Muscle layer of colon (tissue), 2 donors: ENCODE measurements at regions not wholly inside any gene's neighbourhood (a gene's known extent, or its start where the extent isn't known, plus 50 kb on each side); places are given as distances from the start of the nearest gene placed in this dataset.

Experiments
- H3K27ac ChIP-seq: one replicate; pipeline ENCODE4 v1.7.0; 2013; ENCODE audit warnings: low read depth, mild to moderate bottlenecking, low read length, moderate library complexity
- H3K27me3 ChIP-seq, 2 donors: one replicate each; pipeline ENCODE4 v1.7.0; 2013; ENCODE audit warnings: low read length in 2 of 2, mild to moderate bottlenecking in 2 of 2; ENCODE audit not compliant: insufficient read depth in 2 of 2, control insufficient read depth in 1 of 2
- H3K36me3 ChIP-seq: one replicate; pipeline ENCODE4 v1.7.0; 2013; ENCODE audit warnings: mild to moderate bottlenecking, low read length; ENCODE audit not compliant: insufficient read depth
- H3K4me1 ChIP-seq: one replicate; pipeline ENCODE4 v1.7.0; 2013; ENCODE audit warnings: mild to moderate bottlenecking, low read length; ENCODE audit not compliant: insufficient read depth
- H3K4me3 ChIP-seq, 2 donors: one replicate each; pipeline ENCODE4 v1.7.0; 2013; ENCODE audit warnings: low read length in 2 of 2, low read depth in 1 of 2, mild to moderate bottlenecking in 1 of 2, moderate library complexity in 1 of 2
- H3K9ac ChIP-seq: one replicate; pipeline ENCODE4 v1.7.0; 2013; ENCODE audit warnings: low read length
- H3K9me3 ChIP-seq: one replicate; pipeline ENCODE4 v1.7.0; 2013; ENCODE audit warnings: mild to moderate bottlenecking, low read length
- donor health status: abdominal sarcoma.
- donor health status: Adenocarcinoma of cecum.

GRCh38 chr2:30373881-30374302 is 73.2 kb upstream of the LCLAT1 start:
- Histone ChIP-seq H3K4me3 (no peak overlapping the region), H3K9ac (no peak overlapping the region), H3K4me1 (no peaks in the 10 kb centered on the region), H3K9me3 (no peaks in the 10 kb centered on the region), H3K27ac (no peak overlapping the region), H3K36me3 (no peaks in the 10 kb centered on the region), H3K27me3 (no peaks in the 10 kb centered on the region)

- no peaks in the 10 kb centered on the region for H3K27me3 ChIP-seq
- no peak overlapping the region for H3K9ac ChIP-seq
- no peak overlapping the region for H3K27ac ChIP-seq
- no peaks in the 10 kb centered on the region for H3K36me3 ChIP-seq
- H3K4me1 ChIP-seq = no peaks in the 10 kb centered on the region
- H3K4me3 ChIP-seq = no peak overlapping the region
- no peaks in the 10 kb centered on the region for H3K9me3 ChIP-seq
These were observed 72.7 kb upstream of the LCLAT1 start for GRCh38 chr2:30374380-30374779.

GRCh38 chr2:30375915-30376314 is 71.1 kb upstream of the LCLAT1 start:
- H3K9ac ChIP-seq = no peak overlapping the region
- H3K4me3 ChIP-seq = no peak overlapping the region
- H3K27me3 ChIP-seq = no peaks in the 10 kb centered on the region
- no peaks in the 10 kb centered on the region for H3K9me3 ChIP-seq
- H3K4me1 ChIP-seq = no peaks in the 10 kb centered on the region
- H3K36me3 ChIP-seq = no peaks in the 10 kb centered on the region
- no peak overlapping the region for H3K27ac ChIP-seq

DNA sequence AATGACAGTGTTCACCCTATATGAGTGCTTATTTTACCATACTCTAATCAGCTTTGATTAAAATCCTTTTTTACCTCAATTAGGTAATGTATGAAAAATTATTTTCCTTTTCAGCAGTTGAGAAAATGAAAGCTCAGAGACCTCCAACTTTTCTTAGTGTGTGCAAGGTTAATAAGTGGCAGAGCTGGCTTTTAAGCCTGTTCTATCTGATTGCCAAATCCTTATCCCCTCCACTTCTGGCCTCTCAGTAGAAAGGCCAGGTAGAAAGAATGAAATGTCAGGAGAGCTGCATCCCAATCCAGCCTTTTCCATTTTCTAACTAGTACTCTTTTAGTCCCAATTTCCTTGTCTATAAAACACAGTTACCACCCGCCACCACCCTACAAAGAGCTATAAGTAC is 67.6 kb upstream of the LCLAT1 start:
- Histone ChIP-seq H3K27me3 (no peaks in the 10 kb centered on the region), H3K9me3 (no peaks in the 10 kb centered on the region), H3K4me3 (no peak overlapping the region), H3K9ac (no peak overlapping the region), H3K4me1 (no peaks in the 10 kb centered on the region), H3K36me3 (no peaks in the 10 kb centered on the region), H3K27ac (no peak overlapping the region)

DNA sequence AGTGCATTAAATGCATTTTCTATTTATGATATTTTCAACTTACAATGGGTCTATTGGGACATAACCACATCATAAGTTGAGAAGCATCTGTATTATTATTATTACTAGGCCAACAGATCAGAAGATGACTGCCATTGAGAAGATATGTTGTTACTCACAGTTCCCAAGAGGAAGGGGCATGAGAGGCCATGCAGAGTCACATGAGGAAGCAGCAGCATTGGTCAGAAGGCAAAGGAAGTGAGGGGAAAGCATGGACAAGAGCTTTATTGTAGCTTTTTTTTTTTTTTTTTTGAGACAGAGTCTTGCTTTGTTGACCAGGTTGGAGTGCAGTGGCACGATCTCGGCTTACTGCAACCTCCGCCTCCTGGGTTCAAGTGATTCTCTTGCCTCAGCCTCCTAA is 66.2 kb upstream of the LCLAT1 start:
- no peaks in the 10 kb centered on the region for H3K27me3 ChIP-seq
- H3K4me3 ChIP-seq = no peak overlapping the region
- no peak overlapping the region for H3K27ac ChIP-seq

GRCh38 chr2:30382162-30382783 is 64.8 kb upstream of the LCLAT1 start:
- Histone ChIP-seq H3K9ac (no peak overlapping the region), H3K4me1 (no peaks in the 10 kb centered on the region), H3K27ac (no peak overlapping the region), H3K36me3 (no peaks in the 10 kb centered on the region), H3K9me3 (no peaks in the 10 kb centered on the region), H3K27me3 (no peaks in the 10 kb centered on the region), H3K4me3 (no peak overlapping the region)

More for the DNA sequence above, 66.2 kb upstream of the LCLAT1 start:
- Histone ChIP-seq H3K9ac (no peak overlapping the region), H3K36me3 (no peaks in the 10 kb centered on the region), H3K9me3 (no peaks in the 10 kb centered on the region), H3K4me1 (no peaks in the 10 kb centered on the region)

GRCh38 chr2:30382995-30383394 is 64.1 kb upstream of the LCLAT1 start:
- H3K36me3 ChIP-seq = no peaks in the 10 kb centered on the region
- H3K4me1 ChIP-seq = no peaks in the 10 kb centered on the region
- H3K9ac ChIP-seq = no peak overlapping the region
- H3K4me3 ChIP-seq = no peak overlapping the region
- H3K27ac ChIP-seq = no peak overlapping the region
- no peaks in the 10 kb centered on the region for H3K9me3 ChIP-seq
- H3K27me3 ChIP-seq = no peaks in the 10 kb centered on the region

- Histone ChIP-seq H3K4me1 (no peaks in the 10 kb centered on the region), H3K4me3 (no peak overlapping the region), H3K27ac (no peak overlapping the region), H3K36me3 (no peaks in the 10 kb centered on the region), H3K9ac (no peak overlapping the region), H3K9me3 (no peaks in the 10 kb centered on the region), H3K27me3 (no peaks in the 10 kb centered on the region)
These were observed 61.7 kb upstream of the LCLAT1 start for GRCh38 chr2:30385327-30385726.

- H3K27me3 ChIP-seq = no peaks in the 10 kb centered on the region
- H3K27ac ChIP-seq = no peak overlapping the region
- no peaks in the 10 kb centered on the region for H3K9me3 ChIP-seq
- H3K36me3 ChIP-seq = no peaks in the 10 kb centered on the region
- H3K4me1 ChIP-seq = no peaks in the 10 kb centered on the region
- H3K9ac ChIP-seq = no peak overlapping the region
- H3K4me3 ChIP-seq = no peak overlapping the region
These were observed 54.9 kb upstream of the LCLAT1 start for GRCh38 chr2:30392097-30392496.

DNA sequence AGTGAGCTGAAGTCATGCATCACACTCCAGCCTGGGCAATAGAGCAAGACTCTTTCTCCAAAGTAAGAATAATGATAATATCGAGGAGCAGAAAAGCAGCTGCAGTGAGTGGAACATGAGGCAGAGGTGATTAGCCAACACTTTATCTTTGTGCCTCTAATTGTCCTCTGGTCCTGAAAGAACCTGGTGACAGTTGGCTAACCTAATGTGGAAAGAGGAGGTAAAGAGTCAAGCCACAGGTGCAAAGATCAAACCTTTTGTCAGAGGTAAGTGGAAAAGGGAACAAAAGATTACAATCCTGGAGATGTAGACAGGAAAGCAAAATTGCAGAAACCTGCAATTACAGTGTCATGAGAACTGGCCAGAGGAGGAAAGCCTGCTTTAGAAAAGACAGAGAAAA is 53.5 kb upstream of the LCLAT1 start:
- no peaks in the 10 kb centered on the region for H3K27me3 ChIP-seq
- H3K36me3 ChIP-seq = no peaks in the 10 kb centered on the region
- H3K4me1 ChIP-seq = no peaks in the 10 kb centered on the region
- no peaks in the 10 kb centered on the region for H3K9me3 ChIP-seq
- H3K4me3 ChIP-seq = no peak overlapping the region
- H3K9ac ChIP-seq = no peak overlapping the region
- no peak overlapping the region for H3K27ac ChIP-seq

DNA sequence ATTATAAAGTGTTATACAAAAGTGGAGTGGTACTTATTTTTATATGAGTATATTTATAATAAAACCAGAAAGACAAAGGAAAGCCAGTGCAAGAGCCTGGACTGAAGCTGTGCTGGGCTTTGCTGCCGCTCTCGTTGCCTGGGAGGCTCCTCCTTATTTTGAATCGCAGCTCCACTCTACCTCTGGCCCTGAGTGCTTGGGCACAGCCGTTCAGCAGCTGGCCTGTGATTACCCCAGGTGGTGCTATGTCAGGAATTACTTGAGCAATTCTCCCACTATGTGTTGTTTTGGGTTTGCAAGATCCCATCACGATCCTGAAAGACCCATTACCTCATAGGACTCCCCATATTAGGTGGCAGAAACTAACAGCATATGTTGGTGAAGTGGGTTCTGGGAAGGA is 53.0 kb upstream of the LCLAT1 start:
- Histone ChIP-seq H3K9ac (no peak overlapping the region), H3K27ac (no peak overlapping the region), H3K27me3 (no peaks in the 10 kb centered on the region), H3K9me3 (no peaks in the 10 kb centered on the region), H3K4me3 (no peak overlapping the region), H3K36me3 (no peaks in the 10 kb centered on the region), H3K4me1 (no peaks in the 10 kb centered on the region)

DNA sequence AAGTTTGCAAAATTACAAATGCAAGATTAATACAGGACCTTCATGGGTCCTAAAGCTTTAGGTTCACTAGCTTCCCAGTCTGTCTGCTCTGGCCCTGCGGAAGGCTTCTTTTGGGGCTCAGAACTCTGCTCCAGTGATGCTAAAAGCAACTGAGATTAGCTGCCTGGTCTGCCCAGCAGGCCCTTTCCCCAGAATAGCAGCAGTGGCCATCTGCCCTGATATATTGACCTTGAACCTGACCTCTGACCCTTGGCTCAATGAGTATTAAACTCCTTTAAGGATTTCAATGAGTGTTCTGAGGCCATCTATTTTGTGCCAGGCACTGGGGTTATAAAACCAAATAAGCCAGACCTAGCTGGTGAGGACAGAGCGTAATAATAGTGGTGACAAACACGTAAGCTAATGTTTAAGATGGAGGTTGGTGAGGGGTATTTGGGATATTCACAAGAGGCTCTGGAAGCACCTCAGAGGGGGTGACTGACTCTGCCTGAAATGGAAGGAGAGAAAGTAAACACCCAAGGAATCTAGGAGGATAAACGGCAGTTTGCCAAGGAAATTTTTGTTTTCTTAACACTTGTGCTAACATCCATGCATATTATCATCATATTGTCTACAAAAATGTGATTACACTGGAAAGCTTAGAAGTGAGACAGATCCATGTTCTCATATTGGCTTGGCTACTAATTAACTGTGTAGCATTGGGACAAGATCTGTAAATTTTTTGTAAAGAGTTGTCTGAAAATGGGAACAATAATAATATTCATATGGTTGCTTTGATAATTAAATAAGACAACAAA is 50.4 kb upstream of the LCLAT1 start:
- Histone ChIP-seq H3K36me3 (no peaks in the 10 kb centered on the region), H3K27me3 (no peaks in the 10 kb centered on the region), H3K9ac (no peak overlapping the region), H3K4me1 (peaks cover 21% of the 10 kb centered on the region), H3K9me3 (no peaks in the 10 kb centered on the region), H3K27ac (no peak overlapping the region), H3K4me3 (no peak overlapping the region)
